ENCODE measurements at regions not wholly inside any gene's neighbourhood (a gene's known extent, or its start where the extent isn't known, plus 50 kb on each side); places are given as distances from the start of the nearest gene placed in this dataset.

DNA sequence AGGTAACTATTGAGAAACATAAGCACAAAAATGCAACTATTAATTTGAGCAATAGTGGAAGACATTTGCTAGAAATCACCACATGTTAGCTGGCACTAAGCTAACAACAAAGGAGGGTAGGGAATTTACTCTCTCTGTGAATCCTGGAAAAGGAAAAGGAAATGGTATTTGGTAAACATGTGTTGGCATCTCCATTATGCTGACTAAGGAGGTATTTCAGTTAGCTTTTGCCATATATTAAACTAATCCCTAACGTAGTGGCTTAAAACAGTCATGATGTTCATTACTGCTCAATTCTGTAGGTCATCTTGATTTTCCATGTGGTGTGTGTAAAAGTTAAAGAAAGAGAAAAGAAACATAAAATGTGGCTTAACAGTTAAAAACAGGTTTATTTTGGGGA is 1686.5 kb upstream of the PCDH7 start:
- Histone ChIP-seq H4K20me1 (ENCODE audit: insufficient read depth, low read length) (no peaks in the 10 kb centered on the region), H3K4me2 (ENCODE audit: low read length) (no peak overlapping the region), H3K9me3 (ENCODE audit: insufficient read depth, low read depth, low read length) (no peaks in the 10 kb centered on the region), H3K9ac (ENCODE audit: low read length) (no peak overlapping the region), H3K4me3 (ENCODE audit: insufficient read depth, low read depth, low read length) (no peak overlapping the region), H3K36me3 (ENCODE audit: insufficient read depth, low read length) (no peaks in the 10 kb centered on the region), H3K4me1 (ENCODE audit: insufficient read depth, low read length) (no peaks in the 10 kb centered on the region), H3K79me2 (ENCODE audit: insufficient read depth, low read length) (no peaks in the 10 kb centered on the region), H3K27ac (ENCODE audit: low read depth, low read length) (no peak overlapping the region), H2AFZ (ENCODE audit: low read depth, low read length) (no peak overlapping the region), H3K27me3 (ENCODE audit: insufficient read depth, low read length) (no peaks in the 10 kb centered on the region)
- no peak for DNase-seq (ENCODE audit: low read depth)
- FAIRE-seq = no peak
- Mint-ChIP-seq H3K4me3 (ENCODE audit: unreplicated experiment) (no peak overlapping the region), H3K9me3 (ENCODE audit: unreplicated experiment) (no peaks in the 10 kb centered on the region), H3K27ac (ENCODE audit: unreplicated experiment) (no peak overlapping the region), H3K27me3 (ENCODE audit: low read depth, unreplicated experiment) (no peaks in the 10 kb centered on the region), H3K4me1 (ENCODE audit: low read depth, unreplicated experiment) (no peaks in the 10 kb centered on the region), H3K36me3 (ENCODE audit: low read depth, unreplicated experiment) (no peaks in the 10 kb centered on the region)
- TF ChIP-seq, protein P1, sequence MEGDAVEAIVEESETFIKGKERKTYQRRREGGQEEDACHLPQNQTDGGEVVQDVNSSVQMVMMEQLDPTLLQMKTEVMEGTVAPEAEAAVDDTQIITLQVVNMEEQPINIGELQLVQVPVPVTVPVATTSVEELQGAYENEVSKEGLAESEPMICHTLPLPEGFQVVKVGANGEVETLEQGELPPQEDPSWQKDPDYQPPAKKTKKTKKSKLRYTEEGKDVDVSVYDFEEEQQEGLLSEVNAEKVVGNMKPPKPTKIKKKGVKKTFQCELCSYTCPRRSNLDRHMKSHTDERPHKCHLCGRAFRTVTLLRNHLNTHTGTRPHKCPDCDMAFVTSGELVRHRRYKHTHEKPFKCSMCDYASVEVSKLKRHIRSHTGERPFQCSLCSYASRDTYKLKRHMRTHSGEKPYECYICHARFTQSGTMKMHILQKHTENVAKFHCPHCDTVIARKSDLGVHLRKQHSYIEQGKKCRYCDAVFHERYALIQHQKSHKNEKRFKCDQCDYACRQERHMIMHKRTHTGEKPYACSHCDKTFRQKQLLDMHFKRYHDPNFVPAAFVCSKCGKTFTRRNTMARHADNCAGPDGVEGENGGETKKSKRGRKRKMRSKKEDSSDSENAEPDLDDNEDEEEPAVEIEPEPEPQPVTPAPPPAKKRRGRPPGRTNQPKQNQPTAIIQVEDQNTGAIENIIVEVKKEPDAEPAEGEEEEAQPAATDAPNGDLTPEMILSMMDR (IDR thresholded peaks at IDR 0.05; ENCODE audit: insufficient read depth, low read depth, low read length) = no peak
- TF ChIP-seq EZH2 (IDR thresholded peaks at IDR 0.05; ENCODE audit: insufficient read depth, low read length) = no peak

DNA sequence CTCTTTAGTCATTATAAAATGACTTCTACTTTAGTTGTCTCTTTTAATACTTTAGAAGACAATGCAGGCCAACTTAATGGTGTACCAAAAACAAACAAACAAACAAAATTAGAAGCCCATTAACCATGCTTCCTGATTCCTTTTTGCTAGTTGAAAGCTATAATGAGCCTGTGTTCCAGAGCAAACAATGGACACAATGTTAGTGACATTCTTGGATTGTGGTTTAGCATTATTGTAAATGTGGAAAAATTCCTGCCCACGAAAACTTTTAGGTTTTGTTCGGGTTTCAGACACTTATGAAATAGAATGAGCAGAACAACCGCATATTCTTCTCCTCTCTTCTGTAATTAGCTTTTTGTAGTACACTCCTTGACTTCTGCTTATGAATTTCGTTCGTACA is 1682.7 kb upstream of the PCDH7 start:
- no peaks in the 10 kb centered on the region for H3K4me1 Mint-ChIP-seq (ENCODE audit: low read depth, unreplicated experiment)
- Histone ChIP-seq H3K9me3 (ENCODE audit: insufficient read depth, low read depth, low read length) (no peaks in the 10 kb centered on the region), H3K4me1 (ENCODE audit: insufficient read depth, low read length) (no peaks in the 10 kb centered on the region), H3K4me3 (ENCODE audit: insufficient read depth, low read depth, low read length) (no peak overlapping the region), H3K4me2 (ENCODE audit: low read length) (no peak overlapping the region), H3K27ac (ENCODE audit: low read depth, low read length) (no peak overlapping the region), H3K27me3 (ENCODE audit: insufficient read depth, low read length) (no peaks in the 10 kb centered on the region), H4K20me1 (ENCODE audit: insufficient read depth, low read length) (no peaks in the 10 kb centered on the region), H3K79me2 (ENCODE audit: insufficient read depth, low read length) (no peaks in the 10 kb centered on the region), H3K36me3 (ENCODE audit: insufficient read depth, low read length) (no peaks in the 10 kb centered on the region), H2AFZ (ENCODE audit: low read depth, low read length) (no peak overlapping the region), H3K9ac (ENCODE audit: low read length) (no peak overlapping the region)
- TF ChIP-seq, protein P1 (IDR thresholded peaks at IDR 0.05; ENCODE audit: insufficient read depth, low read depth, low read length) = no peak
- no peak for TF ChIP-seq EZH2 (IDR thresholded peaks at IDR 0.05; ENCODE audit: insufficient read depth, low read length)
- no peaks in the 10 kb centered on the region for H3K27me3 Mint-ChIP-seq (ENCODE audit: low read depth, unreplicated experiment)
- H3K27ac Mint-ChIP-seq (ENCODE audit: unreplicated experiment) = no peak overlapping the region
- no peak for DNase-seq (ENCODE audit: low read depth)
- H3K9me3 Mint-ChIP-seq (ENCODE audit: unreplicated experiment) = no peaks in the 10 kb centered on the region
- H3K4me3 Mint-ChIP-seq (ENCODE audit: unreplicated experiment) = no peak overlapping the region
- FAIRE-seq = no peak
- H3K36me3 Mint-ChIP-seq (ENCODE audit: low read depth, unreplicated experiment) = no peaks in the 10 kb centered on the region

DNA sequence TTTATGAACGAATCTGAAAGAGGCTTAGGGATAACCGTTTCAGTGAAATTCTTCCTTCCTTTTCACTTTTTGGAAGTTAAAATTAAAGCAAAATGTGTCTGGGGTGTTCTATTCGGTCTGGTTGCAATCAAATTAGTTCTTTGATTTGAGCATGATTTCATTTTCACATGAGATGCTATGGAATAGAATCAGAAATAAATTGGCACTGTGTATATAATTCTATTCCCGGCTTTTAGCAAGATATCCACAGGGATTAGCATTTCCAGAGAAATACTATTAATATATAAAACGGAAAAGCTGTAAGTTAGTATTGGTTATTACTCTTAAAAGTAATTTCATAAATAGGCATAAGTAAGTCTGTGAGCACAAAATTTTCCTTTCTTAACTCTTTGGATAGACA is 1676.8 kb upstream of the PCDH7 start:
- H3K9ac ChIP-seq (ENCODE audit: low read length) = no peak overlapping the region
- Mint-ChIP-seq H3K9me3 (ENCODE audit: unreplicated experiment) (no peaks in the 10 kb centered on the region), H3K4me3 (ENCODE audit: unreplicated experiment) (no peak overlapping the region), H3K4me1 (ENCODE audit: low read depth, unreplicated experiment) (peaks cover 13% of the 10 kb centered on the region), H3K36me3 (ENCODE audit: low read depth, unreplicated experiment) (no peaks in the 10 kb centered on the region), H3K27ac (ENCODE audit: unreplicated experiment) (no peak overlapping the region), H3K27me3 (ENCODE audit: low read depth, unreplicated experiment) (no peaks in the 10 kb centered on the region)
- no peaks in the 10 kb centered on the region for H3K27me3 ChIP-seq (ENCODE audit: insufficient read depth, low read length)
- DNase-seq (ENCODE audit: low read depth) (no peak), FAIRE-seq (no peak)
- H4K20me1 ChIP-seq (ENCODE audit: insufficient read depth, low read length) = no peaks in the 10 kb centered on the region
- no peaks in the 10 kb centered on the region for H3K79me2 ChIP-seq (ENCODE audit: insufficient read depth, low read length)
- H3K9me3 ChIP-seq (ENCODE audit: insufficient read depth, low read depth, low read length) = no peaks in the 10 kb centered on the region
- H3K4me3 ChIP-seq (ENCODE audit: insufficient read depth, low read depth, low read length) = no peak overlapping the region
- H3K4me2 ChIP-seq (ENCODE audit: low read length) = no peak overlapping the region
- TF ChIP-seq, protein P1 (IDR thresholded peaks at IDR 0.05; ENCODE audit: insufficient read depth, low read depth, low read length) = no peak
- TF ChIP-seq EZH2 (IDR thresholded peaks at IDR 0.05; ENCODE audit: insufficient read depth, low read length) = no peak
- no peak overlapping the region for H2AFZ ChIP-seq (ENCODE audit: low read depth, low read length)
- peaks cover 12% of the 10 kb centered on the region for H3K4me1 ChIP-seq (ENCODE audit: insufficient read depth, low read length)
- no peak overlapping the region for H3K27ac ChIP-seq (ENCODE audit: low read depth, low read length)
- H3K36me3 ChIP-seq (ENCODE audit: insufficient read depth, low read length) = no peaks in the 10 kb centered on the region

Measured in astrocyte (in vitro differentiated cells and primary cell).